A549 (cell line): ENCODE measurements at regions not wholly inside any gene's neighbourhood (a gene's known extent, or its start where the extent isn't known, plus 50 kb on each side); places are given as distances from the start of the nearest gene placed in this dataset.
"Not testable (repeated sequence)": the region's sequence is repeated elsewhere in the genome, so short reads cannot be mapped to it uniquely, and the experiment has no call there.

Source experiments
- ATAC-seq, 2 experiments: fragments of 200-7000 bp in 1 of 2; fragments of >200 bp in 1 of 2; cut with Nextera tagmentation in 1 of 2; cut with Tn5 transposase in 1 of 2; 3 replicates each; pipeline versions ENCODE4 v1.8.0 to v1.9.1; 2018 to 2020; ENCODE audit warnings: mild to moderate bottlenecking in 1 of 2, moderate library complexity in 1 of 2
- CTCF ChIA-PET: fragments of 300-600 bp; sonication (Branson Sonifier 250); formaldehyde crosslinking; extraction: SDS; loops from one replicate; lab custom pipeline; 2021; ENCODE audit warnings: antibody characterized with exemption, inconsistent platforms; lab: Yijun Ruan, JAX
- POLR2A ChIA-PET: fragments of 350-600 bp; formaldehyde crosslinking; extraction: SDS; loops from one replicate; lab custom pipeline; 2021; ENCODE audit warnings: antibody characterized with exemption, inconsistent platforms; lab: Yijun Ruan, JAX
- DNase-seq, 2 experiments: peaks; one replicate each; pipeline versions ENCODE4 v3.0.0 to v3.0.0-alpha.2; 2011 to 2016; ENCODE audit warnings: low read depth in 1 of 2, low spot score in 1 of 2
- FAIRE-seq: peaks from 2 replicates; lab custom pipeline; 2011; peaks lifted over from hg19 to GRCh38; lab: Jason Lieb, UNC
- H3K27ac ChIP-seq, 2 experiments: fragments of >200 bp; sonication (Bioruptor Twin); formaldehyde crosslinking; 3 replicates each; pipeline ENCODE4 v1.5.1; 2016 to 2017
- H3K4me1 ChIP-seq: fragments of >200 bp; sonication (Bioruptor Twin); formaldehyde crosslinking; 3 replicates; pipeline ENCODE4 v1.6.1; 2016
- H3K4me2 ChIP-seq: fragments of >200 bp; sonication (Bioruptor Twin); formaldehyde crosslinking; 3 replicates; pipeline ENCODE4 v1.6.1; 2016
- H3K4me3 ChIP-seq: fragments of >200 bp; sonication (Bioruptor Twin); formaldehyde crosslinking; 3 replicates; pipeline ENCODE4 v1.5.1; 2016
- H3K9me3 ChIP-seq: fragments of >200 bp; sonication (Bioruptor Twin); formaldehyde crosslinking; 3 replicates; pipeline ENCODE4 v1.6.1; 2016
- BCL3 ChIP-seq: fragments of >200 bp; sonication (Bioruptor Twin); formaldehyde crosslinking; IDR thresholded peaks from 3 replicates; pipeline ENCODE4 v1.6.1; 2016
- BHLHE40 ChIP-seq: IDR thresholded peaks from 2 replicates; pipeline ENCODE4 v1.6.1; 2012; ENCODE audit warnings: low read depth, low read length, inconsistent platforms
- CHD4 ChIP-seq: fragments of 200-600 bp; sonication (generic); IDR thresholded peaks from 2 replicates; pipeline ENCODE4 v1.6.1; 2016; ENCODE audit warnings: antibody characterized with exemption, mild to moderate bottlenecking, borderline replicate concordance
- E2F6 ChIP-seq: IDR thresholded peaks from 2 replicates; pipeline ENCODE4 v1.6.1; 2012; ENCODE audit warnings: low read depth, borderline replicate concordance
- ELK1 ChIP-seq: fragments of 150-350 bp; IDR thresholded peaks from 2 replicates; pipeline ENCODE4 v1.6.1; 2014; ENCODE audit warnings: low read depth, mild to moderate bottlenecking, low read length
- FOSB ChIP-seq: fragments of 250-450 bp; sonication (Bioruptor Pico); IDR thresholded peaks from 2 replicates; pipeline ENCODE4 v1.5.0; 2020; ENCODE audit warnings: mild to moderate bottlenecking, moderate library complexity
- FOSL2 ChIP-seq, 2 experiments: fragments of 450-650 bp in 1 of 2; fragments of >200 bp in 1 of 2; sonication (Bioruptor Twin) in 1 of 2; formaldehyde crosslinking; IDR thresholded peaks; 2 replicates each; pipeline versions ENCODE4 v1.5.0 to v1.6.1; 2016 to 2020; ENCODE audit warnings: mild to moderate bottlenecking in 1 of 2, moderate library complexity in 1 of 2
- FOXS1 ChIP-seq: fragments of 250-450 bp; sonication (Bioruptor Pico); IDR thresholded peaks from 2 replicates; pipeline ENCODE4 v1.5.0; 2020; ENCODE audit warnings: mild to moderate bottlenecking, moderate library complexity
- HEYL ChIP-seq: fragments of 250-450 bp; sonication (Bioruptor Pico); IDR thresholded peaks from 2 replicates; pipeline ENCODE4 v1.8.0; 2021; ENCODE audit warnings: mild to moderate bottlenecking, moderate library complexity
- HOXA7 ChIP-seq: fragments of 250-450 bp; sonication (Bioruptor Pico); IDR thresholded peaks from 2 replicates; pipeline ENCODE4 v1.5.0; 2020; ENCODE audit warnings: mild to moderate bottlenecking, moderate library complexity
- HOXB5 ChIP-seq: fragments of 250-450 bp; sonication (Bioruptor Pico); IDR thresholded peaks from 2 replicates; pipeline ENCODE4 v1.5.0; 2020; ENCODE audit warnings: mild to moderate bottlenecking, moderate library complexity
- KDM1A ChIP-seq: fragments of 200-600 bp; sonication (generic); IDR thresholded peaks from 2 replicates; pipeline ENCODE4 v1.6.1; 2016; ENCODE audit warnings: low read depth, mild to moderate bottlenecking
- MYC ChIP-seq: IDR thresholded peaks from 2 replicates; pipeline ENCODE4 v1.6.1; 2012; ENCODE audit warnings: mild to moderate bottlenecking, inconsistent platforms, low read length, improper control_type of control experiment, borderline replicate concordance
- POLR2A ChIP-seq: IDR thresholded peaks from 2 replicates; pipeline ENCODE4 v1.6.1; 2012; ENCODE audit warnings: mild to moderate bottlenecking, low read length
- POLR2AphosphoS2 ChIP-seq: conservative IDR thresholded peaks from 2 replicates; pipeline ENCODE4 v1.6.1; 2012; ENCODE audit warnings: low read length, improper control_type of control experiment, inconsistent platforms
- RAD21 ChIP-seq, 2 experiments: fragments of >200 bp in 1 of 2; sonication (Bioruptor Twin) in 1 of 2; formaldehyde crosslinking in 1 of 2; IDR thresholded peaks in 1 of 2; conservative IDR thresholded peaks in 1 of 2; 2 replicates in 1 of 2; 3 replicates in 1 of 2; pipeline ENCODE4 v1.6.1; 2012 to 2018; ENCODE audit warnings: inconsistent platforms in 1 of 2
- RARB ChIP-seq: fragments of 250-450 bp; sonication (Bioruptor Pico); IDR thresholded peaks from 2 replicates; pipeline ENCODE4 v1.8.0; 2021; ENCODE audit warnings: mild to moderate bottlenecking, moderate library complexity
- ZC3H11A ChIP-seq: fragments of 450-650 bp; IDR thresholded peaks from 2 replicates; pipeline ENCODE4 v1.6.1; 2014; ENCODE audit warnings: antibody characterized with exemption, mild to moderate bottlenecking
- ZNF302 ChIP-seq: fragments of 250-450 bp; sonication (Bioruptor Pico); IDR thresholded peaks from 2 replicates; pipeline ENCODE4 v1.9.0; 2021; ENCODE audit warnings: inconsistent platforms, mild to moderate bottlenecking, moderate library complexity
- WGBS: methylation state at CpG from one replicate; pipeline ENCODE4 v1.1.6; 2017; ENCODE audit errors: missing lambda C conversion rate; 5-methylcytosine and 5-hydroxymethylcytosine counted together

- DNase-seq, result no peak
- no peak overlapping the region for H3K4me2 ChIP-seq
- FAIRE-seq, result no peak
- ATAC-seq, result no peak
- no peak for TF ChIP-seq HOXB5 (CRISPR knock-in tag)
- CTCF ChIA-PET, result no interaction called here
- no peaks in the 10 kb centered on the region for H3K9me3 ChIP-seq
- no peaks in the 10 kb centered on the region for H3K4me1 ChIP-seq
- H3K27ac ChIP-seq, result no peak overlapping the region
- POLR2A ChIA-PET, result no interaction called here
- 64% methylated on average over 3 of the region's 3 CpGs for WGBS
- no peak overlapping the region for H3K4me3 ChIP-seq
These were observed 195.3 kb upstream of the HS6ST1 start for GRCh38 chr2:128513961-128514283.

- ChIA-PET CTCF (no interaction called here), POLR2A (no interaction called here)
- ATAC-seq (no peak), DNase-seq (no peak), FAIRE-seq (no peak)
- H3K4me1 ChIP-seq, result no peaks in the 10 kb centered on the region
- TF ChIP-seq ZC3H11A (no peak), MYC (no peak), FOXS1 (CRISPR knock-in tag) (no peak), KDM1A (no peak), FOSB (CRISPR knock-in tag) (no peak), HOXA7 (CRISPR knock-in tag) (no peak), BHLHE40 (no peak), BCL3 (no peak), CHD4 (no peak), RARB (CRISPR knock-in tag) (no peak), POLR2AphosphoS2 (no peak)
- H3K9me3 ChIP-seq, result no peaks in the 10 kb centered on the region
- WGBS, result 60% methylated on average over 13 of the region's 13 CpGs
- no peak overlapping the region for H3K4me3 ChIP-seq
- no peak overlapping the region for H3K4me2 ChIP-seq
- no peak overlapping the region for H3K27ac ChIP-seq
These were observed 195.9 kb upstream of the HS6ST1 start for GRCh38 chr2:128514555-128514955.

GRCh38 chr2:128516938-128517337, 198.3 kb upstream of the HS6ST1 start:
- 36% methylated on average over 7 of the region's 7 CpGs for WGBS
- no peaks in the 10 kb centered on the region for H3K9me3 ChIP-seq
- ChIA-PET CTCF (no interaction called here), POLR2A (no interaction called here)
- no peak overlapping the region for H3K4me3 ChIP-seq
- no peaks in the 10 kb centered on the region for H3K4me1 ChIP-seq
- TF ChIP-seq HEYL (CRISPR knock-in tag) (no peak), RAD21 (conservative IDR thresholded peaks at IDR 0.05 in 1 of 2, IDR thresholded peaks at IDR 0.05 in 1 of 2) (no peak), BHLHE40 (no peak), ELK1 (no peak), CHD4 (no peak), ZNF302 (CRISPR knock-in tag) (no peak), FOXS1 (CRISPR knock-in tag) (no peak), FOSL2 (IDR thresholded peaks at IDR 0.05) (no peak), FOSL2 (CRISPR knock-in tag; IDR thresholded peaks at IDR 0.05) (no peak), POLR2A (no peak), E2F6 (no peak)
- DNase-seq (no peak), ATAC-seq (no peak), FAIRE-seq (no peak)
- H3K4me2 ChIP-seq, result no peak overlapping the region
- no peak overlapping the region for H3K27ac ChIP-seq

- H3K9me3 ChIP-seq, H3K4me3 ChIP-seq, H3K4me2 ChIP-seq, DNase-seq, FAIRE-seq, POLR2A ChIA-PET, H3K27ac ChIP-seq, ATAC-seq, H3K4me1 ChIP-seq: not testable (repeated sequence)
- WGBS, result 74% methylated on average over 8 of the region's 16 CpGs
- CTCF ChIA-PET, result interaction anchor here (0.6 kb wide), 2 partner anchors 223 to 1304 kb away, joined by 3 read pairs; no protein-coding TSS in a partner anchor
These were observed 200.4 kb upstream of the HS6ST1 start for GRCh38 chr2:128519028-128519427.
